Chondrocyte (in vitro differentiated cells): ENCODE measurements at regions not wholly inside any gene's neighbourhood (a gene's known extent, or its start where the extent isn't known, plus 50 kb on each side); places are given as distances from the start of the nearest gene placed in this dataset.

Experiments
- DNase-seq: peaks from one replicate; pipeline ENCODE4 v3.0.0; 2021; ENCODE audit warnings: mixed read lengths, low spot score
- H3K27ac Mint-ChIP-seq: one replicate; pipeline ENCODE4 v1.8.0; 2021; ENCODE audit warnings: mild to moderate bottlenecking, moderate library complexity, mixed read lengths; ENCODE audit not compliant: unreplicated experiment
- H3K27me3 Mint-ChIP-seq: 2 replicates; pipeline ENCODE4 v1.8.0; 2021; ENCODE audit warnings: low read depth, mixed read lengths
- H3K36me3 Mint-ChIP-seq: 2 replicates; pipeline ENCODE4 v1.8.0; 2021; ENCODE audit warnings: low read depth, mixed read lengths
- H3K4me1 Mint-ChIP-seq: 2 replicates; pipeline ENCODE4 v1.8.0; 2021; ENCODE audit warnings: low read depth, mild to moderate bottlenecking, mixed read lengths
- H3K4me3 Mint-ChIP-seq: one replicate; pipeline ENCODE4 v1.8.0; 2021; ENCODE audit warnings: mild to moderate bottlenecking, moderate library complexity, mixed read lengths; ENCODE audit not compliant: unreplicated experiment
- H3K9me3 Mint-ChIP-seq: 2 replicates; pipeline ENCODE4 v1.8.0; 2021; ENCODE audit warnings: low read depth, mixed read lengths
- CTCF ChIP-seq: fragments of 200-600 bp; sonication (generic); IDR thresholded peaks from 2 replicates; pipeline ENCODE4 v1.5.0; 2021; ENCODE audit warnings: antibody characterized with exemption, mild to moderate bottlenecking, moderate library complexity

- Mint-ChIP-seq H3K4me1 (peaks cover 39% of the 10 kb centered on the region), H3K36me3 (no peaks in the 10 kb centered on the region), H3K4me3 (no peak overlapping the region), H3K27ac (no peak overlapping the region), H3K27me3 (no peaks in the 10 kb centered on the region), H3K9me3 (no peaks in the 10 kb centered on the region)
- TF ChIP-seq CTCF = no peak
- DNase-seq = no peak
These were observed 196.5 kb downstream of the GADD45G start for GRCh38 chr9:89801341-89801740.

DNA sequence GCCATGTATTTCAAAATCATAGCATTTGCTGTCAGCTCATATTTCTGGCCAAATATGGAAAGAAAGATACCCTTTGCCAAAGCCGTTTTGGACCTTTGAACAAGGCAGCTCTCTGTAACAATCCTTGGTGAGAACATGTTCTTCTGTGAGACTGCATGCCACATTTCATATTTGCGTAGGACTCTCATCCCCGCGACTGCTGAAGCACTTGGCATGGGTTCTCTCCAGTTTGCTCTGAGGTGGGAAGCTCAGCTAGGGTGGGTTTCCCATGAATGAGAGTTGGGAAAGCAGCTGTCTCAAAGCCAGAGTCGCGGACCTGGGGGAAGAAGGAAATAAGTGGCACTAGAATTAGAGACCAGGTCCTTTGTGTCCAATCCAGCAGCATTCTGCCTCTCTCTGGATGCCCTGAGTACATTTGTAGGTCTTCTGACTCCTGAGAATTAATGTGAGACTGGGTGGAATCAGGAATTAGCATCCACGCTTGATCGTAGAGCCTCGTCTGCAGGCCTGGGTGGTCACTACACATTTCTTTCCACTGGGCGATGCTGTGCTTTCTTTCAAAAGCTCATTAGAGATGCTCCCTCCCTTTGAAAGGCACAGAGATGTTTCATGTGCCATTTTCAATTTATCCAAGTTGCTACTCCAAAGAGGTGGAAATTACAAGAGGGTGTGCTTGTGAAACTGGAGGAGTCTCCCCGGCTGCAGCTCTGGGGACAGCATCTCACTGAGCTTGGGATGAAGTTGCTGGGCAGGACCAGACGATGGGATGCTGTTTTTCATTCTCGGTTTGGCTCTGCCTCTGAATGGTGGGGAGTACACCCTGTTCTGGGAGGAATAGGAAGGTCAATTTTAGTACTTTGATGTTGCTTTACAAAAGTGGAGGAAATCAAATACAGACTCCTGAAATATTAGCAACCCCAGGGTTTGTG is 197.2 kb downstream of the GADD45G start:
- H3K27me3 Mint-ChIP-seq = no peaks in the 10 kb centered on the region
- H3K4me3 Mint-ChIP-seq = peak overlapping the region; percentile 26
- peaks cover 45% of the 10 kb centered on the region for H3K4me1 Mint-ChIP-seq
- peak overlapping the region; percentile 90 for H3K27ac Mint-ChIP-seq
- no peak for TF ChIP-seq CTCF
- no peaks in the 10 kb centered on the region for H3K36me3 Mint-ChIP-seq
- no peak for DNase-seq
- no peaks in the 10 kb centered on the region for H3K9me3 Mint-ChIP-seq

GRCh38 chr9:89802781-89803355 is 198.1 kb downstream of the GADD45G start:
- H3K9me3 Mint-ChIP-seq = no peaks in the 10 kb centered on the region
- H3K27ac Mint-ChIP-seq = peak overlapping the region; percentile 90
- no peaks in the 10 kb centered on the region for H3K36me3 Mint-ChIP-seq
- H3K27me3 Mint-ChIP-seq = no peaks in the 10 kb centered on the region
- H3K4me3 Mint-ChIP-seq = peak overlapping the region; percentile 11
- TF ChIP-seq CTCF = no peak
- DNase-seq = no peak
- peaks cover 48% of the 10 kb centered on the region for H3K4me1 Mint-ChIP-seq

DNA sequence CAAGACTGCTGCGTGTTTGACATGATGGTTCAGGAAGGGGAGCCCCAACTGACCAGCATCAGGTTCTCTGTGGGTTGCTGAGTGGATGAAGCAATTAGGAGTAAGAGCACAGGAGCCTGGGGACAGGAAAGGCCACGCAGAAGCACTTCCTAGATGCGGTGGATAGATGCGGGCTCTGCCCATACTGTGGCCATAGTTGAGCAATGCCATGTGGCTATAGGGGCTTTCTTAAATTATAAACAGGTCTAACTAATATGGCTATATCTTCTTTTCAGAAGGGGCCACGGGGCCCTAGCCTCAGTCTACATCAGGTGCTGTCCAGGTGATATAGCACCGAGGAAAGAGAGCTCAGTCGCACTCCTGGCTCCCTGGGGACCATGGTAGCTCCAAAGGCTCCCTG is 198.6 kb downstream of the GADD45G start:
- H3K36me3 Mint-ChIP-seq = no peaks in the 10 kb centered on the region
- no peaks in the 10 kb centered on the region for H3K27me3 Mint-ChIP-seq
- no peak for TF ChIP-seq CTCF
- H3K4me3 Mint-ChIP-seq = no peak overlapping the region
- peak overlapping the region; percentile 90 for H3K27ac Mint-ChIP-seq
- no peaks in the 10 kb centered on the region for H3K9me3 Mint-ChIP-seq
- H3K4me1 Mint-ChIP-seq = peaks cover 51% of the 10 kb centered on the region
- DNase-seq = no peak

DNA sequence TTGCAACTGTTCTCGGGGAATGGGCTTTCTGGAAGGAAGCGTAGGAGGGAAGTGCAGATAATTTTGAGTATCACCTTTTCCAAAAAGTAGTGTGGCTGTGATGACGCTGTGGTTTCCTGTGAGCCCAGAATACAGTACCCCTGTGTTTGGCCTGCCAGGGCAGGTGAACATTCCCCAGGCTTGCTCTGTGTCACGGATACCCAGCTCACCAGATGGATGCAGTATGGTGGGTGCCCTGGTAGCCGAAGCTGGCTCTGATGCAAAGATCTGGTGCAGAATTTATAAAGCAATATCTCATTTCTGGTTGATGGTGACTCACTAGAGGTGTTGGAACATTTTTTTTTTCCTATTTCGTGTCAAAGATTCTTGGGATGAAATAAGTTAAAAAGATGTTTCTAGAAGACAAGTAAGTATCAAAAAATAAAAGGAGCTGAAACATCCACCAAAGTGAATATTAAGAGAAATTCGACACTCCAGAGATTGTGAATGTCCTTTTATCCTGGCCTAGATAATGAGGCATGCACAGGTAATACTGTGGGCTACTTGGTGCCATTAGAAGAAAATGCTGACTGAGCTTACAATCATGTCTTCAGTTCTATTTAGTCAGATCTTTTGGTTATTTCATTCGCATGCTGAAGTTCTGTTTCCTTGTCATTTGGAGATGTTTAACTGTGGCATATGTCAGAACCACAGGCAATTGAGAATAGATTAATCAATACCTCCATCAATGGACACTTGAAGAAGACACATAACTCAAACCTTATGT is 200.1 kb downstream of the GADD45G start:
- H3K4me1 Mint-ChIP-seq = peaks cover 57% of the 10 kb centered on the region
- no peaks in the 10 kb centered on the region for H3K9me3 Mint-ChIP-seq
- no peak for DNase-seq
- H3K4me3 Mint-ChIP-seq = no peak overlapping the region
- no peak for TF ChIP-seq CTCF
- no peaks in the 10 kb centered on the region for H3K27me3 Mint-ChIP-seq
- no peak overlapping the region for H3K27ac Mint-ChIP-seq
- no peaks in the 10 kb centered on the region for H3K36me3 Mint-ChIP-seq
